ENCODE measurements at regions not wholly inside any gene's neighbourhood (a gene's known extent, or its start where the extent isn't known, plus 50 kb on each side); places are given as distances from the start of the nearest gene placed in this dataset.
"Not testable (repeated sequence)": the region's sequence is repeated elsewhere in the genome, so short reads cannot be mapped to it uniquely, and the experiment has no call there.

DNA sequence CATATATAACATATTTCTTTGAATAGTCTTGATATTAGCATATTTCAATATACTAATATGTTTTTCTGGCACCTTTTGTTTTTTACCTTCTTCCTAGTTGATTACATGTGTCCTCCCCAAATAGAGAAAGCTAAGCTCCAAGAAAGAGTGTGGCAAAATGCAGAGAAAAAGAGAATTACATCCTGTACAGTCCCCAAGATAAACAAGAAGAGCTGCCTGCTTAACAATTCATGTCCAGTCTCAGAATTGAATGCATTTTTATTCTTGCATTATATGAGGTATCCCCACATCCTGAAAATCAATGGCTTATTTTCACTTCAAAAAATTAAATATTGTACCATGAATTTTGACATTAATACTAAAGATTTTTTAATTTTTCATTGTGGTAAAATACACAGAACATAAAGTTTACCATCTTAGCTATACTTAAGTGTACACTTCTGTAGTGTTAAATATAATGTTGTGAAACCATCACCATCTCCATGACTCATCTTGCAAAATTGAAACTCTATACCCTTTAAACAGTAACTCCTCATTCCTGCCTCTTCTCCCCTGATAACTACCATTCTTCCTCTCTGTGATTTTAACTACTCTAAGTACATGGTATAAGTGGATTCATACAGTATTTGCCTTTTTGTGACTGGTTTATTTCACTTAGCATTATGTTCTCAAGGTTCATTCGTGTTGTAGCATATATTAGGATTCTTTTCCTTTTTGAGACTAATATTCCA, 490.3 kb downstream of the COL12A1 start:
- no peak for DNase-seq (ENCODE audit: low spot score)
- intact Hi-C loops (cut with micrococcal nuclease; ENCODE audit: unreplicated experiment), result no loop called here
- H3K9me2 ChIP-seq (ENCODE audit: insufficient read depth, low read length), result no peaks in the 10 kb centered on the region
- ChIA-PET POLR2A (no interaction called here), CTCF (ENCODE audit: unreplicated experiment) (no interaction called here)
- no peaks in the 10 kb centered on the region for H3K36me3 ChIP-seq (ENCODE audit: insufficient read depth, low read length)
- H3K79me2 ChIP-seq (ENCODE audit: insufficient read depth, low read depth, low read length), result no peaks in the 10 kb centered on the region
- no peaks in the 10 kb centered on the region for H3K4me1 ChIP-seq (ENCODE audit: insufficient read depth, low read length, poor library complexity, severe bottlenecking)
- TF ChIP-seq, protein P1, sequence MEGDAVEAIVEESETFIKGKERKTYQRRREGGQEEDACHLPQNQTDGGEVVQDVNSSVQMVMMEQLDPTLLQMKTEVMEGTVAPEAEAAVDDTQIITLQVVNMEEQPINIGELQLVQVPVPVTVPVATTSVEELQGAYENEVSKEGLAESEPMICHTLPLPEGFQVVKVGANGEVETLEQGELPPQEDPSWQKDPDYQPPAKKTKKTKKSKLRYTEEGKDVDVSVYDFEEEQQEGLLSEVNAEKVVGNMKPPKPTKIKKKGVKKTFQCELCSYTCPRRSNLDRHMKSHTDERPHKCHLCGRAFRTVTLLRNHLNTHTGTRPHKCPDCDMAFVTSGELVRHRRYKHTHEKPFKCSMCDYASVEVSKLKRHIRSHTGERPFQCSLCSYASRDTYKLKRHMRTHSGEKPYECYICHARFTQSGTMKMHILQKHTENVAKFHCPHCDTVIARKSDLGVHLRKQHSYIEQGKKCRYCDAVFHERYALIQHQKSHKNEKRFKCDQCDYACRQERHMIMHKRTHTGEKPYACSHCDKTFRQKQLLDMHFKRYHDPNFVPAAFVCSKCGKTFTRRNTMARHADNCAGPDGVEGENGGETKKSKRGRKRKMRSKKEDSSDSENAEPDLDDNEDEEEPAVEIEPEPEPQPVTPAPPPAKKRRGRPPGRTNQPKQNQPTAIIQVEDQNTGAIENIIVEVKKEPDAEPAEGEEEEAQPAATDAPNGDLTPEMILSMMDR (conservative IDR thresholded peaks at IDR 0.05; ENCODE audit: low read length), result no peak
- TF ChIP-seq EZH2phosphoT487 (IDR thresholded peaks at IDR 0.05; ENCODE audit: borderline replicate concordance, low read depth, low read length), result no peak
- no TSS peak for BruUV-seq (replicated peaks)
- H3K4me3 ChIP-seq (ENCODE audit: low read depth, low read length, poor library complexity, severe bottlenecking), result no peak overlapping the region
- H3K9me3 ChIP-seq (ENCODE audit: low read length), result 0 out of 2 replicates have a peak, but pooled peaks cover 7% of the 10 kb centered on the region
- no peak overlapping the region for H3K27ac ChIP-seq (ENCODE audit: low read depth, low read length, poor library complexity, severe bottlenecking)
- no peak overlapping the region for H3K4me2 ChIP-seq (ENCODE audit: low read length)
- H2AFZ ChIP-seq (ENCODE audit: low read length), result no peak overlapping the region
- no peaks in the 10 kb centered on the region for H4K20me1 ChIP-seq (ENCODE audit: insufficient read depth, low read length)

DNA sequence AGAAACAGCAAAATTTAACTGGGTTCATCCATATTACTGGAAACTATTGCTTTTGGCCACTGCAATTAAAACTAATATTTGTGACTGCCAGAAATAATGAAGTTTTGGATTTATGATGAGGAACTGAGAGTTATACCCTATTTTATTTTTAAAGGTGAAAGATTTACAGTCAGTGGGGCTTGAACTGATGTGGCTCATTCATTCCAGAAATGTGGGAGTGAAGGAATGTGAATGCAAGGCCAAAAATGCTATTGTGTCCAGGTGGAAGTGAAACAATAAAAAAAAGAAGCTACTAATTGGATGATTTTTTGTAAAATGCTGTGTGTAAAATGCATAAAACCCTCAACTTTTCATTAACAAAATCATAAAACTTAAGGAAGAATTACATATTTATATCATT, 491.9 kb downstream of the COL12A1 start:
- no peak for DNase-seq (ENCODE audit: low spot score)
- CTCF ChIA-PET (ENCODE audit: unreplicated experiment), result no interaction called here
- Histone ChIP-seq H3K79me2 (ENCODE audit: insufficient read depth, low read depth, low read length) (no peaks in the 10 kb centered on the region), H2AFZ (ENCODE audit: low read length) (no peak overlapping the region), H4K20me1 (ENCODE audit: insufficient read depth, low read length) (no peaks in the 10 kb centered on the region), H3K4me2 (ENCODE audit: low read length) (no peak overlapping the region), H3K36me3 (ENCODE audit: insufficient read depth, low read length) (no peaks in the 10 kb centered on the region), H3K9me2 (ENCODE audit: insufficient read depth, low read length) (no peaks in the 10 kb centered on the region), H3K4me1 (ENCODE audit: insufficient read depth, low read length, poor library complexity, severe bottlenecking) (no peaks in the 10 kb centered on the region), H3K27ac (ENCODE audit: low read depth, low read length, poor library complexity, severe bottlenecking) (no peak overlapping the region), H3K4me3 (ENCODE audit: low read depth, low read length, poor library complexity, severe bottlenecking) (no peak overlapping the region), H3K9me3 (ENCODE audit: low read length) (0 out of 2 replicates have a peak, but pooled peaks cover 7% of the 10 kb centered on the region)
- POLR2A ChIA-PET, result interaction anchor here (0.6 kb wide), 2 partner anchors 129 to 536 kb away, joined by 3 read pairs; no protein-coding TSS in a partner anchor
- BruUV-seq (replicated peaks), result no TSS peak
- intact Hi-C loops (cut with micrococcal nuclease; ENCODE audit: unreplicated experiment), result no loop called here
- TF ChIP-seq EZH2phosphoT487 (IDR thresholded peaks at IDR 0.05; ENCODE audit: borderline replicate concordance, low read depth, low read length), result no peak
- TF ChIP-seq, protein P1 (conservative IDR thresholded peaks at IDR 0.05; ENCODE audit: low read length), result no peak

DNA sequence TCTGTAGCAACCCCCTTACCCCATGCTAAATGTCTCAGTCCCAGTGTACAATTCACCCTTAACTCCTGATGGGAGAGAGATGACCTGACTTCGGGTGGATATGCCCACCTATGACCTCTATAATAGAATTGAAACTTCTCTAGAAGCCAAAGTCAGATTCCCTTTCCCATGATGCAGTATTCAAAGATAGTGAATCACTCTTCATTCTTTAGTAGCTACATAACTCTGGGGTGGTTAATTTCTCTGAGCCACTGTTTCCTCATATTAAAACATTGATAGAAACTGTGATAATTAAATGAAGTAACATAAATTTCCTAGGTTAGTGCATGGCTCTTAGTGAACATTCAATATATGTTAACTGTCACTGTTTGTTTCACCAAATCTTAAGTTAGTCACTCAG, 500.4 kb downstream of the COL12A1 start:
- Histone ChIP-seq H3K36me3 (ENCODE audit: insufficient read depth, low read length) (no peaks in the 10 kb centered on the region), H3K4me3 (ENCODE audit: low read depth, low read length, poor library complexity, severe bottlenecking) (no peak overlapping the region), H3K4me2 (ENCODE audit: low read length) (no peak overlapping the region), H3K79me2 (ENCODE audit: insufficient read depth, low read depth, low read length) (no peaks in the 10 kb centered on the region), H3K27ac (ENCODE audit: low read depth, low read length, poor library complexity, severe bottlenecking) (no peak overlapping the region), H4K20me1 (ENCODE audit: insufficient read depth, low read length) (no peaks in the 10 kb centered on the region), H2AFZ (ENCODE audit: low read length) (no peak overlapping the region), H3K9me3 (ENCODE audit: low read length) (no peaks in the 10 kb centered on the region), H3K4me1 (ENCODE audit: insufficient read depth, low read length, poor library complexity, severe bottlenecking) (no peaks in the 10 kb centered on the region), H3K9me2 (ENCODE audit: insufficient read depth, low read length) (no peaks in the 10 kb centered on the region)
- TF ChIP-seq, protein P1 (conservative IDR thresholded peaks at IDR 0.05; ENCODE audit: low read length), result no peak
- TF ChIP-seq EZH2phosphoT487 (IDR thresholded peaks at IDR 0.05; ENCODE audit: borderline replicate concordance, low read depth, low read length), result no peak
- DNase-seq (ENCODE audit: low spot score), result no peak
- no TSS peak for BruUV-seq (replicated peaks)
- ChIA-PET POLR2A (no interaction called here), CTCF (ENCODE audit: unreplicated experiment) (no interaction called here)
- intact Hi-C loops (cut with micrococcal nuclease; ENCODE audit: unreplicated experiment), result no loop called here

DNA sequence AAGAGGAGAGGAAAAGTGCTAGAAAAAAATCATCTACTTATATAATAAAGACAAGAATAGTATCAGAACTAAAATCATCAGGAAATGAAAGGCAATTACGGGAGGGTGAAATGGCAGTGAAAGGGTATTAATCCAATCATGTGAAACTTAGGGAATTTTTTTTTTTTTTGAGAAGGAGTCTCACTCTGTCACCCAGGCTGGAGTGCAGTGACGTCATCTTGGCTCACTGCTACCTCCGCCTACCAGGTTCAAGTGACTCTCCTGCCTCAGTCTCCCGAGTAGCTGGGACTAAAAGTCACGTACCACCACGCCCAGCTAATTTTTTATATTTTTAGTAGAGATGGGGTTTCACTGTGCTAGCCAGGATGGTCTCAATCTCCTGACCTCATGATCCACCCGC, 501.3 kb downstream of the COL12A1 start:
- H2AFZ ChIP-seq (ENCODE audit: low read length); H3K4me1 ChIP-seq (ENCODE audit: insufficient read depth, low read length, poor library complexity, severe bottlenecking); intact Hi-C loops (cut with micrococcal nuclease; ENCODE audit: unreplicated experiment); DNase-seq (ENCODE audit: low spot score); H3K9me2 ChIP-seq (ENCODE audit: insufficient read depth, low read length); H3K36me3 ChIP-seq (ENCODE audit: insufficient read depth, low read length); H3K4me2 ChIP-seq (ENCODE audit: low read length); POLR2A ChIA-PET; H3K9me3 ChIP-seq (ENCODE audit: low read length); CTCF ChIA-PET (ENCODE audit: unreplicated experiment); BruUV-seq (replicated peaks); H3K4me3 ChIP-seq (ENCODE audit: low read depth, low read length, poor library complexity, severe bottlenecking); H3K27ac ChIP-seq (ENCODE audit: low read depth, low read length, poor library complexity, severe bottlenecking); H4K20me1 ChIP-seq (ENCODE audit: insufficient read depth, low read length); H3K79me2 ChIP-seq (ENCODE audit: insufficient read depth, low read depth, low read length): not testable (repeated sequence)
